ENCODE measurements at regions not wholly inside any gene's neighbourhood (a gene's known extent, or its start where the extent isn't known, plus 50 kb on each side); places are given as distances from the start of the nearest gene placed in this dataset.

GRCh38 chr10:128421371-128422160 is 295.3 kb upstream of the MKI67 start:
- Histone ChIP-seq H3K27me3 (ENCODE audit: control insufficient read depth in 4 of 4, insufficient read depth in 4 of 4, low read length in 3 of 4) (peaks cover 0 to 3% (median 0%) of the 10 kb centered on the region in 4 donors), H3K36me3 (ENCODE audit: control insufficient read depth in 4 of 4, insufficient read depth in 3 of 4, low read depth in 1 of 4, low read length in 3 of 4) (no peaks in the 10 kb centered on the region), H3K27ac (ENCODE audit: low read depth in 1 of 2, low read length in 2 of 2) (no peak overlapping the region), H3K4me3 (ENCODE audit: low read depth in 1 of 3, low read length in 3 of 3) (no peak overlapping the region), H3K4me1 (ENCODE audit: control insufficient read depth in 4 of 4, insufficient read depth in 4 of 4, low read length in 3 of 4) (no peaks in the 10 kb centered on the region), H3K9me3 (ENCODE audit: control insufficient read depth in 4 of 4, low read length in 3 of 4) (no peaks in the 10 kb centered on the region), H3K9ac (ENCODE audit: low read depth in 1 of 2, low read length in 2 of 2) (no peak overlapping the region)
- no peak for TF ChIP-seq TAF1 (conservative IDR thresholded peaks at IDR 0.05)
- no peak for TF ChIP-seq YY1 (IDR thresholded peaks at IDR 0.05)
- no peak for TF ChIP-seq FOXA1 (IDR thresholded peaks at IDR 0.05)
- TF ChIP-seq HNF4G (IDR thresholded peaks at IDR 0.05): no peak
- TF ChIP-seq RXRA (IDR thresholded peaks at IDR 0.05): no peak
- TF ChIP-seq HNF4A (conservative IDR thresholded peaks at IDR 0.05): no peak
- DNase-seq (ENCODE audit: low spot score): no peak
- WGBS: 48% methylated on average over 9 of the region's 9 CpGs

- H3K27me3 ChIP-seq (ENCODE audit: control insufficient read depth in 4 of 4, insufficient read depth in 4 of 4, low read length in 3 of 4): peaks cover 0 to 5% (median 0%) of the 10 kb centered on the region in 4 donors
- 75% methylated on average over 13 of the region's 13 CpGs for WGBS
- TF ChIP-seq EGR1 (IDR thresholded peaks at IDR 0.05; ENCODE audit: low read depth in 2 of 2) (no peak), MAX (IDR thresholded peaks at IDR 0.05) (no peak), HNF4G (IDR thresholded peaks at IDR 0.05) (no peak), FOXA1 (IDR thresholded peaks at IDR 0.05) (no peak), RAD21 (IDR thresholded peaks at IDR 0.05) (no peak), RXRA (IDR thresholded peaks at IDR 0.05) (no peak), NR2F2 (IDR thresholded peaks at IDR 0.05) (no peak), TAF1 (conservative IDR thresholded peaks at IDR 0.05) (no peak), SP1 (IDR thresholded peaks at IDR 0.05) (no peak), JUND (IDR thresholded peaks at IDR 0.05) (no peak), ATF3 (IDR thresholded peaks at IDR 0.05) (no peak), HNF4A (conservative IDR thresholded peaks at IDR 0.05) (no peak), REST (IDR thresholded peaks at IDR 0.05) (no peak), FOXA2 (IDR thresholded peaks at IDR 0.05) (no peak), ZBTB33 (IDR thresholded peaks at IDR 0.05) (no peak), YY1 (IDR thresholded peaks at IDR 0.05) (no peak), CTCF (IDR thresholded peaks at IDR 0.05; ENCODE audit: low read depth, low read length, missing input control) (no peak), GABPA (IDR thresholded peaks at IDR 0.05 in 1 of 2, conservative IDR thresholded peaks at IDR 0.05 in 1 of 2) (no peak)
- H3K4me1 ChIP-seq (ENCODE audit: control insufficient read depth in 4 of 4, insufficient read depth in 4 of 4, low read length in 3 of 4): no peaks in the 10 kb centered on the region
- no peak overlapping the region for H3K27ac ChIP-seq (ENCODE audit: low read depth in 1 of 2, low read length in 2 of 2)
- H3K4me3 ChIP-seq (ENCODE audit: low read depth in 1 of 3, low read length in 3 of 3): no peak overlapping the region
- H3K9me3 ChIP-seq (ENCODE audit: control insufficient read depth in 4 of 4, low read length in 3 of 4): no peaks in the 10 kb centered on the region
- H3K36me3 ChIP-seq (ENCODE audit: control insufficient read depth in 4 of 4, insufficient read depth in 3 of 4, low read depth in 1 of 4, low read length in 3 of 4): no peaks in the 10 kb centered on the region
- no peak overlapping the region for H3K9ac ChIP-seq (ENCODE audit: low read depth in 1 of 2, low read length in 2 of 2)
- no peak for DNase-seq (ENCODE audit: low spot score)
These were observed 296.0 kb upstream of the MKI67 start for GRCh38 chr10:128422190-128422589.

Measured in liver (tissue), 8 donors.